Caki2 (cell line): ENCODE measurements at regions not wholly inside any gene's neighbourhood (a gene's known extent, or its start where the extent isn't known, plus 50 kb on each side); places are given as distances from the start of the nearest gene placed in this dataset.
"Not testable (repeated sequence)": the region's sequence is repeated elsewhere in the genome, so short reads cannot be mapped to it uniquely, and the experiment has no call there.

Experiments
- DNase-seq: peaks from one replicate; pipeline ENCODE4 v3.0.0-alpha.2; 2015; ENCODE audit warnings: low read depth
- in situ Hi-C: cut with HindIII; loops from 2 replicates; pipeline ENCODE4 v1.10.0; 2016; ENCODE audit warnings: low sequenced_read_pairs, low pct_unique_long_range_greater_than_20kb, mixed read lengths

DNA sequence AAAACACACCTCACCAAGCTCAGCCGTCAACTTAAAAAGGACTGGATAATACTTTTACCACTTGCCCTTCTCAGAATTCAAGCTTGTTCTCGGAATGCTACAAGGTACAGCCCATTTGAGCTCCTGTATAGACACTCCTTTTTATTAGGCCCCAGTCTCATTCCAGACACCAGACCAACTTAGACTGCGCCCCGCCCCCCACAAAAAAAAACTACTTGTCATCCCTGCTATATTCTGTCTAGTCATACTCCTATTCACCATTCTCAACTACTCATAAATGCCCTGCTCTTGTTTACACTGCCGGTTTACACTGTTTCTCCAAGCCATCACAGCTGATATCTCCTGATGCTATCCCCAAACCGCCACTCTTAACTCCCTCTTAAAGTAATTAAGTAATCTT is 1220.5 kb downstream of the OTOL1 start:
- in situ Hi-C loops, DNase-seq: not testable (repeated sequence)

DNA sequence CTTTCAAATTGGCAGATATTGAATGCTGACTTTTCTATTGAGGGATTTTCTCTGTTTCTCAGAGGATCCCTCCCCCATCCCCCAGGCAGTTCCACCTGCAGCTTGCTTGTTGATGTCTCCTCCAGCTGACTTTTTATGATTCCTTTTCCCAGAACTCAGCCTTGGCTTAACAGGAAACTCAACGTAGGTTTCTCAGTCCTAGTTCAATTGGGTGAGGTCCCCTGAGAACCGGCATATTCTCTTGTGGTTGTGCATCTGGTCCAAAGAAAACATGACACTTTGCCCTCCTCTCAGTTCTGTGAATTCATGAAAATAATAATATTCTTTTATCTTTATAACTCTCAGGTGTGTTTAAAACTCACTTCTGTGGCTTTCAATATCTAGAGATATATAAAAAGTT is 1222.1 kb downstream of the OTOL1 start:
- no peak for DNase-seq
- in situ Hi-C loops: no loop called here

- peak; percentile 83 for DNase-seq
- in situ Hi-C loops: no loop called here
Measured at GRCh38 chr3:162719684-162720341, 1223.2 kb downstream of the OTOL1 start.

DNA sequence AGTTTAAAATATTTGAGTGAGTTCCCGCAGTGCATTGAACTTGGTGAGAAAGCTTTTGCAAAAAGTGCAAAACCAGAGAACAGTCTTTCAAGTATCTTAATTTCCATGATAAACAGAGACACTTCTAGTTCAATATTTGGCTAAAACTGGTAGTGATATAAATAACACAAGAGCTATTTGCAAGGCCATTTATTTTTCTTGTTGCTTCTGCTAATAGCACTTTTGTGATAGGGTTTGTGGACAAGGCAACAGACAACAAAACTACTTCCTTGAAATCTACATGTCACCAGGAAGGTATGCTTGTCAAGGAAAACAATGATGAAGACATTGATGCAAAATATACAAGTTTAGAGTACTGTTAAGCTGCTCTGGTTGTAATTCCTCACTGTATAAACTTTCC is 1225.1 kb downstream of the OTOL1 start:
- in situ Hi-C loops: no loop called here
- no peak for DNase-seq

DNA sequence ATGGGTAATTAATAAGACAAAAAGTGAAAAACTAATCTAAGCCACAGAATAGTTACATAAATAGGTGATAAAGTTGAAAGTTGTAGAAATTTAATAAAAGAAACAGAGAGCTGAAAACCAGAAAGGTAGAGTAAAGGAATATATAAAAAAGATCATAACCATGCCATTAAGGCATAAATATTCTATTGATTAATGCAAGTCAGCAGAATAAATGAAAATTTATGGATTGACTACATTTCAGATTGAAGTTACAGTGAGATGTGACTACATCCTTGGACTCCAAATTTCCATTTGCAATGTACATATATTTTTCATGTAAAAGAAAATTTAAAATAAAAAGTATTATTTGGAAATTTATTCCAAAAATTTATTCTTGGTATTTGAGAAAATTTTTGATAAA is 1225.7 kb downstream of the OTOL1 start:
- no peak for DNase-seq
- in situ Hi-C loops: no loop called here

GRCh38 chr3:162722796-162723195 is 1226.2 kb downstream of the OTOL1 start:
- in situ Hi-C loops, DNase-seq: not testable (repeated sequence)

GRCh38 chr3:162729686-162730085 is 1233.1 kb downstream of the OTOL1 start:
- DNase-seq: peak; percentile 19
- in situ Hi-C loops: no loop called here

DNA sequence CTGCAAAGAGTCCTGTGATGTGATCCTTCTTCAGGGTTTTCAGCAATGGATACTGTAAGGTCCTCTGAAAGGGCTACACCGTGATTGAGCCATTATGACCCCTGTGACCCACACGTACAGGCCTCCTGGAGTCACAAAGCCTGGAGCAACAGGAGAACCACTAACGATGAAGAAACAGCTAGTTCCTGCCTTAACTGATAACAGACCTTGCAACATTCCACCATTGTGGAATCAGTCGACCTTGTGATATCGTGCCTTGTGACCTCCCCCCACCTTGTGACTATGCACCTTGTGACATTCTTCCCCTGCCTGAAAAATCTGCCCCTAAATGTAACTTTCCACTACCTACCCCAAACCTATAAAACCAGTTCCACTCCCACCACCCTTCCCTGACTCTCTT is 1235.4 kb downstream of the OTOL1 start:
- in situ Hi-C loops: not testable (repeated sequence)

GRCh38 chr3:162738784-162739183 is 1242.2 kb downstream of the OTOL1 start:
- in situ Hi-C loops: no loop called here
- DNase-seq: no peak

More for the DNA sequence above, 1235.4 kb downstream of the OTOL1 start:
- DNase-seq: not testable (repeated sequence)

DNA sequence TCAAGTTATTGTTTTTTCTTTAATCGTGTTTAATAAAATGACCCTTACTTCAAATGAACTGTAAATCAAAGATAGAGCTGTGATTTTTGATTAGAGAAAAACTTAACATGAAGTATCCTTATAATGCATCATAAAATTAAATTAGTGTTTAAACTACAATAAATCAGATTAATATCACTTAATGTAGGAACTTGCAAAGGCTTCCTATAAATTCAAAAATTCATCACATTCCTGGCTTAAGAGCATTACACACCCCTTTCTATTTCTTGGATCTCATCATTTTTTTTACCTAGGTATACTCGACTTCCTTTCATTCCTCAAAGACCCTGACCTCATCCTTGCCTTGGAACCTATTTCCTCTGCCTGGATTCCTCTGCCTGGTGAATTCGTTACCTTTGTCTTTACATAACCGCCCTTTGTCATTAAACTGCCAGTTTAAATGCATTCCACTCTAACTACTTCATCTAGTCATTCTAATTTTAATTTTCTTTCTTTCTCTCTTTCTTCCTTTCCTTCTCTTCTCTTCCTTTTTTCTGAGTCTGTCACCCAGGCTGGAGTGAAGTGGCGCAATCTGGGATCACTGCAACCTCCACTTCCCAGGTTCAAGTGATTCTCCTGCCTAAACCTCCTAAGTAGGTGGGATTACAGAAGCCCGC is 1244.5 kb downstream of the OTOL1 start:
- in situ Hi-C loops: no loop called here
- no peak for DNase-seq

GRCh38 chr3:162742159-162742717 is 1245.6 kb downstream of the OTOL1 start:
- in situ Hi-C loops: no loop called here
- no peak for DNase-seq

DNA sequence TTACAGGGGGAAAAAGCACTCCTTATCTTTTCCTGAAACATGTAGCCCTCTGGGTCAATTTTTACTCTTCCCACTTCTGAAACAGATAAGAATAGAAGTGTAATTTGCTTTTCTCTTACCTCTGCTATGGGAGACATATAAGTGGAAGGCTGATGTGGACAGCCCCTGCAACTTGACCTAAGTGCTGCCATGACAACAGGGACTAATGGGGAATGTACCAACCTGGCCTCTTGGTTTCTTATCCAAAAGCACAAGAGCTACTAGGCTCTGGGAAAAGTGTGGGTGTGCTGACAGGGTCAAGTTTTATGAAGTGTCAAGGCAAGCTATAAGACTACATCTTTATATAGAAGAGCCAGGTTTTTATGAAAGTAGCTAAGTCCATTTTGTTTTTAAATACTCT is 1246.5 kb downstream of the OTOL1 start:
- in situ Hi-C loops: no loop called here

GRCh38 chr3:162760789-162761188 is 1264.2 kb downstream of the OTOL1 start:
- in situ Hi-C loops: no loop called here
- DNase-seq: no peak

More for the DNA sequence above, 1246.5 kb downstream of the OTOL1 start:
- DNase-seq: no peak

- peak; percentile 44 for DNase-seq
- in situ Hi-C loops: no loop called here
Measured at GRCh38 chr3:162764051-162764807, 1267.6 kb downstream of the OTOL1 start.

DNA sequence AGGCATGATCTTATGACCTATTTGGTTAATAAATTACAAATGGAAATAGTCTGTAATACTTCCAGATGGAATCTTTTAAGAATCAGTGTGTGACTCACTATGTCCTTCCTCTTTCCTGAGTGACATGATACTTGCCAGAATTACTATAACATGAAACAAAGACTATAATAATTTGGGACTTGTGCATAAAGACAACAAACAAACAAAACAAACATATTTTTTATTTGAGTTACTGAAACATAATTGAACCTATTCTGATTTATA is 1268.1 kb downstream of the OTOL1 start:
- DNase-seq: no peak
- in situ Hi-C loops: no loop called here

DNA sequence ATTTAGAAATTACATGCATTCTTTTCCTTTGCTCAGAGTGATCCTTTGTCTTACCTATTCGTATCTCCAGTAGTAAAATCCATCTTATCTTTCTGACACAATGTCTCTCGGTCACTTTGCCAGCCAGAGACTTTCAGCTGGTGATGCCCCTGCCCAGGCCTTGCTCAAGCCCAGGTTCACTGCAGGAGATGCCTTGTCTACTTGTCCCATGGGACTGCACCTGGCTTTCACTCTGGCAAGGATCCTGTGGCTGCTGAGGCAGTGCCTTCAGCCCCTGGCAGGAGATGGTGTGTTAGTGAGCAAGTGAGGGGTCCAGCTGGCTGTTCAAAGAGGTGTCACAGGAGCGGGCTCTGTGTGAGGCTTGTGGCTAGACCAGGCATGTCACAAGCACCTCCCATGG is 1268.9 kb downstream of the OTOL1 start:
- in situ Hi-C loops: no loop called here

GRCh38 chr3:162769564-162769963 is 1273.0 kb downstream of the OTOL1 start:
- DNase-seq: peak; percentile 37
- in situ Hi-C loops: no loop called here

More for the DNA sequence above, 1268.9 kb downstream of the OTOL1 start:
- no peak for DNase-seq

GRCh38 chr3:162770551-162770950 is 1273.9 kb downstream of the OTOL1 start:
- in situ Hi-C loops: no loop called here
- DNase-seq: no peak

GRCh38 chr3:162774613-162775100 is 1278.0 kb downstream of the OTOL1 start:
- DNase-seq: no peak
- in situ Hi-C loops: no loop called here
